ENCODE measurements at regions not wholly inside any gene's neighbourhood (a gene's known extent, or its start where the extent isn't known, plus 50 kb on each side); places are given as distances from the start of the nearest gene placed in this dataset.

GRCh38 chr1:228823200-228823599, 87.9 kb downstream of the RHOU start:
- DNase-seq: no peak

GRCh38 chr1:228824366-228824765, 89.1 kb downstream of the RHOU start:
- no peak for DNase-seq

GRCh38 chr1:228825041-228825440, 89.8 kb downstream of the RHOU start:
- DNase-seq: no peak

GRCh38 chr1:228825840-228826484, 90.7 kb downstream of the RHOU start:
- no peak for DNase-seq

- DNase-seq: no peak
Measured at GRCh38 chr1:228827019-228827418, 91.7 kb downstream of the RHOU start.

DNA sequence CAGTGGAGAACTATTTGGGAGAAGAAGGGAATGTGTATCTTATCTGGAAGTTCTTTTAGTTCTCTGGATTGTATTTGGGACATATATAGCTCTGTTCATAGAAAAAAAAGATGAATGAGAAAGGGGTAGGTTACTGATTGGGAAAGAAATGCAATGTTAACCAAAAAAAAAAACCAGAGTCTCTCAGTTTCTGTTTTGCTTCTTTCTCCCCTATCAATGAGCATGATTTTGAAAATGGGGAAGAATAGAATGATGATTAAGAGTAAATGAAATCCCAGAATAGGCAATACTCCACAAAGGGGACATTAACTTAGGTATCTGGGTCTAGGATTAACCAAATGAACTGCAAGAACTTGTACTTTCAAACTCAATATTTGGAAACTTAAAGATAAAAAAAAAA, 92.9 kb downstream of the RHOU start:
- no peak for DNase-seq

- DNase-seq: peak in 41 of 58 donors; percentile 16 to 82 (median 53)
Measured at GRCh38 chr1:228830185-228830953, 95.1 kb downstream of the RHOU start.

DNA sequence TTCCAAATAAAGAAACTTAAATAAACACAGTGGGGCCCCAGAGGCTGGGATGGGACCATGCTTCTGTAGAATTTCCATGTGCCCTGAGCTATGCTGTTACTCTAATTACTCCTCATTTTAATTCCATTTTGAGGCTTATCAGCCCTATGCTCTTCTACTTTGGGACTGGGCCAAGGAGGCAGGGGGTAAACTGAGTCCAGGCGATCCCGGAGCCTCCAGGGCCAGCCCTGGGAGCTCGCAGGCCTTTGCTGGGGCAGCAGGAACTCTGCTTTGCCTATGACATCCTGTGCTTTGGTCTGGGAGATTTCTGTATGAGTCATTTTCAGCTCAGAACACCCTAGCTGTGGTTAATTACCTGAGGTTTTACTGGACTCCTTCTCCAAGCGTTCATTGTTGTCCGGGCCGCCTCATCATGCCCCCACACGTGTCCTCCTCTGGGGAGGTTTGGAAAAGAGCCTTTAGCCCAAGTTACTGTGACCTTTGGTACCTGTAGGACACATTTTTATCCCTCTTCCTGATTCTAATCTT, 95.7 kb downstream of the RHOU start:
- DNase-seq: no peak

DNA sequence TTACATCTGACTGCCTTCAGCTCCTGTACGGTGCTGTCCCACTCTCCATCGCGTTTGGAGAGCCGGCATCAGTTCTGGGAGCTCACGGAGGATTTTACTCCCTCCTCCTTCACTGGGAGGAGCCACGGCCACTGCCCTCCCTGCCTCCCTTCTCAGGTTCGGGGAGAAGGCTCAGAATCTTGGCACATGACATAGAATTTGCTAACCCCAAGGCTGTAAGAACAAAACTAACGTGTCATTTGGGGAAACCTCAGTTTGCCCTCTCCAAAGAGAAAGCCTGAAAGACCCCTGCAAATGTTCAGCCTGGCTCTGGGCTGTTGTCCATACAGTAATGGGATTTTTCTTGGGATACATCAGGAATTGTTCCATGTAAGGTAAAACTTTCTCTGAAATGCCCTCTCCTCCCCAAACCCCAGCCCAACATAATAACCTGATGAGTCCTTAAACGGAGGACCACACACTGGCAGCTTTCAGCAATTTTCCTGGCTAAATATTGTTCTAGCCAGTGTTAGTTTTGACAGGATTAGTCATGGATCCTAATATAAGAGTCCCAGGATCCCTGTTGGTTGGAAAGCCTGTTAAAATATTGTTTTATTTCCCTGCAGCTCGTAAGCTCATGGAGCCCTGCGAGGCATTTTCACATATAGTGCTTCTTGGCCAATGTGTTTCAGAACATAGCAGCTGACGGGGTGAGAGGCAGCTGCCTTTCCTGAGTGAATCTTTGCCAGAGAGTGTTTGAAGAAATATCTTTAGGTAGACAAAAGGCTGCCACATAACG, 98.8 kb downstream of the RHOU start:
- DNase-seq: no peak

GRCh38 chr1:228835456-228835855, 100.2 kb downstream of the RHOU start:
- no peak for DNase-seq

DNA sequence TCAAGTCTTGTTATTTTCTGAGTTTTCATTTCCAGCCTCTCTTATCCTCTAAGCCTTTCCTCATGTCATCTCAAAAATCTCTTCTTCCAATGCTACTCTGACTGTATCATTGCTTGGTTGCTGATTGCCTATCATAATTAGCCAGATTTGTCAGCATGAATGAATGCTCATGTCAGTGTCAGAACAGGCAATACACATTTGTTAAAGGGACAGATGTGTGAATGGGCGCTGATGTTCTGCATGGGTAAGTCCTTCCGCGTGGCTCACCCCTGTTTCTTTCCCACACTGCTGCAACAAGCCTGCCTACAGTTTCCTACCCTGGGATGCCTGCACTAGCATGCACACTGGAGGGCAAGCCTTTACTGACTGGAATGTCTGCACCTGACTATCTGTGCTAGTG, 100.6 kb downstream of the RHOU start:
- DNase-seq: no peak

- DNase-seq: peak in 40 of 58 donors; percentile 11 to 89 (median 55)
Measured at GRCh38 chr1:228836427-228836826, 101.1 kb downstream of the RHOU start.

GRCh38 chr1:228837032-228837431, 101.8 kb downstream of the RHOU start:
- DNase-seq: no peak

- DNase-seq: peak in 1 of 58 donors; percentile 15
Measured at GRCh38 chr1:228837817-228838716, 102.8 kb downstream of the RHOU start.

- no peak for DNase-seq
Measured at GRCh38 chr1:228838717-228839500, 103.6 kb downstream of the RHOU start.

DNA sequence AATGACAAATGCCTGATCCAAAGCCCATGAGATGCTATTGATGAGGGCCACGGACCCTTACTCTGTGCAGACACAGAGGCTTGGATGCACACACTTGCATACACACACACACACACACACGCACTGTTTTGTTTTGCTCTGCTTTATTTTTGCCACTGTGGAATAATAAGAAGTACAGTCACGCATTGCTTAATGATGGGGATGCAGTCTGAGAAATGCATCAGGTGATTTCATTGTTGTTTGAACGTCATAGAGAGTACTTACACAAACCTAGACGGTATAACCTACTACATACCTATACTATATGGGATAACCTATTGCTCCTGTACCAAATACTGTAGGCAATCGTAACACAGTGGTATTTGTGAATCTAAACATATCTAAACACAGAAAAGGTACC, 104.4 kb downstream of the RHOU start:
- DNase-seq: no peak

- DNase-seq: no peak
Measured at GRCh38 chr1:228841632-228842031, 106.4 kb downstream of the RHOU start.

- peak in 20 of 58 donors; percentile 23 to 84 (median 48) for DNase-seq
Measured at GRCh38 chr1:228842094-228842775, 107.0 kb downstream of the RHOU start.

DNA sequence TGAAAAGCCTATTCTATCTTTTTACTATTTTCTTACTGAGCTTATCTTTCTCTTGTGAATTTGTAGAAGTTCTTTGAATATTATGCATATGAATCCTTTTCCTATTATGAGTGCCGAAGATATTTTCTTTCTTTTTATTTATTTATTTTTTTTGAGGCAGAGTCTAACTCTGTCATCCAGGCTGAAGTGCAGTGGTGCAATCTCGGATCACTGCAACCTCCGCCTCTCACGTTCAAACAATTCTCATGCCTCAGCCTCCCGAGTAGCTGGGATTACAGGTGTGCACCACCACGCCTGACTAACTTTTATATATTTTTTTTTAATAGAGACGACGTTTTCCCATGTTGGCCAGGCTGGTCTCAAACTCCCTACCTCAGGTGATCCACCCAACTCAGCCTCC, 109.8 kb downstream of the RHOU start:
- no peak for DNase-seq

Measured in anterior cingulate cortex (tissue), 58 donors.